Naive thymus-derived CD4-positive, alpha-beta T cell (primary cell): ENCODE measurements at regions not wholly inside any gene's neighbourhood (a gene's known extent, or its start where the extent isn't known, plus 50 kb on each side); places are given as distances from the start of the nearest gene placed in this dataset.

Source experiments
- ATAC-seq: fragments of 150-1000 bp; cut with Tn5 transposase; 2 replicates; pipeline ENCODE4 v1.10.0; 2021; ENCODE audit warnings: mild to moderate bottlenecking, moderate library complexity
- CTCF ChIA-PET: fragments of 350-600 bp; sonication (Branson Sonifier 250); formaldehyde crosslinking; loops from one replicate; lab custom pipeline; 2021; ENCODE audit warnings: antibody characterized with exemption; lab: Charles Lee
- POLR2A ChIA-PET: fragments of 350-600 bp; sonication (Branson Sonifier 250); formaldehyde crosslinking; loops from one replicate; lab custom pipeline; 2021; ENCODE audit warnings: antibody characterized with exemption, inconsistent platforms; lab: Charles Lee
- DNase-seq, 9 donors: peaks; one replicate each; pipeline versions ENCODE4 v3.0.0 to v3.0.0-alpha.2; 2020 to 2022; ENCODE audit warnings: mixed read lengths in 1 of 9
- H3K27ac ChIP-seq: one replicate; pipeline ENCODE4 v1.7.0; 2013; ENCODE audit warnings: mild to moderate bottlenecking, low read depth, low read length, moderate library complexity
- H3K27me3 ChIP-seq, 2 donors: one replicate each; pipeline ENCODE4 v1.7.0; 2013; ENCODE audit warnings: low read length in 2 of 2, mild to moderate bottlenecking in 2 of 2, moderate library complexity in 2 of 2; ENCODE audit not compliant: control insufficient read depth in 2 of 2, insufficient read depth in 2 of 2
- H3K36me3 ChIP-seq, 3 experiments: 1 replicate in 2 of 3; 2 replicates in 1 of 3; pipeline ENCODE4 v1.7.0; 2013; ENCODE audit warnings: low read length in 3 of 3, mild to moderate bottlenecking in 3 of 3, moderate library complexity in 1 of 3; ENCODE audit not compliant: insufficient read depth in 3 of 3, control insufficient read depth in 2 of 3
- H3K4me1 ChIP-seq, 2 donors: one replicate each; pipeline ENCODE4 v1.7.0; 2013; ENCODE audit warnings: low read length in 2 of 2, mild to moderate bottlenecking in 2 of 2, moderate library complexity in 1 of 2; ENCODE audit not compliant: control insufficient read depth in 2 of 2, insufficient read depth in 2 of 2
- H3K4me3 ChIP-seq: 2 replicates; pipeline ENCODE4 v1.7.0; 2013; ENCODE audit warnings: mild to moderate bottlenecking, low read length
- H3K9me3 ChIP-seq, 3 experiments: 1 replicate in 2 of 3; 2 replicates in 1 of 3; pipeline ENCODE4 v1.7.0; 2013; ENCODE audit warnings: low read length in 3 of 3; ENCODE audit not compliant: control insufficient read depth in 2 of 3
- H3K27ac Mint-ChIP-seq, 9 donors: one replicate each; pipeline ENCODE4 v1.8.0; 2020 to 2022; ENCODE audit warnings: mixed read lengths in 9 of 9, mild to moderate bottlenecking in 8 of 9, moderate library complexity in 5 of 9, inconsistent platforms in 2 of 9
- H3K27me3 Mint-ChIP-seq, 5 donors: one replicate each; pipeline ENCODE4 v1.8.0; 2021 to 2022; ENCODE audit warnings: mixed read lengths in 5 of 5, mild to moderate bottlenecking in 1 of 5
- H3K36me3 Mint-ChIP-seq, 5 donors: one replicate each; pipeline ENCODE4 v1.8.0; 2020 to 2022; ENCODE audit warnings: mixed read lengths in 5 of 5, mild to moderate bottlenecking in 3 of 5, inconsistent platforms in 1 of 5
- H3K4me1 Mint-ChIP-seq, 7 donors: one replicate each; pipeline ENCODE4 v1.8.0; 2020 to 2022; ENCODE audit warnings: mixed read lengths in 7 of 7, mild to moderate bottlenecking in 3 of 7, inconsistent platforms in 1 of 7
- H3K4me3 Mint-ChIP-seq, 10 donors: one replicate each; pipeline ENCODE4 v1.8.0; 2020 to 2022; ENCODE audit warnings: mild to moderate bottlenecking in 10 of 10, mixed read lengths in 10 of 10, moderate library complexity in 6 of 10, inconsistent platforms in 2 of 10
- H3K9me3 Mint-ChIP-seq, 11 donors: one replicate each; pipeline ENCODE4 v1.8.0; 2020 to 2022; ENCODE audit warnings: mixed read lengths in 11 of 11, mild to moderate bottlenecking in 4 of 11, inconsistent platforms in 1 of 11, moderate library complexity in 1 of 11
- intact Hi-C, 2 donors: fragments of 100-400 bp; cut with micrococcal nuclease; formaldehyde crosslinking; loops; one replicate each; pipeline ENCODE4 v1.15.1; 2023

DNA sequence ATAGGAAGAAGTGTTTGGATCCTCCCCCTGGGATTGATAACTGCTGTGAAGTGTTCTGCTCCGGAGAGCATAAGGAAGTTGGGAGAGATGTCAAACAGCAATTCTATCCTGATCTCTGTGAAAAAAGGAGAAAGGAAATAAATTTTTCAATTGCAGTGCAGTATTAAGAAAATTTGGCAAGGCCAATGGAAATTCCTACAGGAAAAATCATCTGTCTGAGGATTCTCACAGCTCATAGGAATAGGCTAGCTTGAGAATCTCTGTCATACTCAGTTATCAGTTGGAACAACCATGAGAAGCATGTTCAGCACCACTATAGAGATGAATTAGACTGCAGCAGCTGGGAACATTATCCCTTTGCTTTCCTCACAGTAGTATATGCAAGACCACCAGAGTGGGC, 1238.9 kb upstream of the MIR17HG start:
- POLR2A ChIA-PET: no interaction called here
- no peaks in the 10 kb centered on the region for H3K4me1 ChIP-seq
- no peak for ATAC-seq
- no peak overlapping the region for H3K4me3 ChIP-seq
- Mint-ChIP-seq H3K27ac (no peak overlapping the region), H3K4me3 (no peak overlapping the region), H3K4me1 (no peaks in the 10 kb centered on the region), H3K36me3 (no peaks in the 10 kb centered on the region), H3K9me3 (peaks cover 5 to 24% (median 11%) of the 10 kb centered on the region in 11 donors), H3K27me3 (no peaks in the 10 kb centered on the region)
- CTCF ChIA-PET: no interaction called here
- no peaks in the 10 kb centered on the region for H3K27me3 ChIP-seq
- H3K36me3 ChIP-seq: no peaks in the 10 kb centered on the region
- no peak overlapping the region for H3K27ac ChIP-seq
- peaks cover 0 to 11% (median 0%) of the 10 kb centered on the region in 3 experiments for H3K9me3 ChIP-seq
- DNase-seq: no peak
- intact Hi-C loops: no loop called here

DNA sequence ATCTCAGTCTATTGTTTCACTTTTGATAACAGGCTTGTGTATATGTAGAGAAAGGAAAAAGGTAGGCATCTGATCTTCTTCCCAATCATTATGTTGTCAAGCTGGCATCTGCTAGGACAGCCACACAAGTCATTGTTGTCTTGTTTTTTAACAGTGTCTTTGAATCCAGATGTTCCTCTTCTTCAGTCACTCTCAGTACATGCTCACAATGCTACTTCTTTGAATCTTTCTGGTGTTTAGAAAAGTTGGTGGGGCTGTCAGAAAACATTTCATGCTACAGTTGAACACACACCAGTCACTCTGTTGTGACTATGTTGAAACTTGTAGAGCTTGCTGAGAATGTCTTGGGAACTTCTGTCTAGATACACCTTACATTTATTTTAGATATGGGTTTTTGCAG, 1231.4 kb upstream of the MIR17HG start:
- H3K4me3 ChIP-seq: no peak overlapping the region
- Mint-ChIP-seq H3K27me3 (no peaks in the 10 kb centered on the region), H3K9me3 (peaks cover 0 to 23% (median 8%) of the 10 kb centered on the region in 11 donors), H3K27ac (no peak overlapping the region), H3K4me3 (no peak overlapping the region), H3K36me3 (peaks cover 0 to 4% (median 0%) of the 10 kb centered on the region in 5 donors), H3K4me1 (no peaks in the 10 kb centered on the region)
- no peak overlapping the region for H3K27ac ChIP-seq
- no peaks in the 10 kb centered on the region for H3K4me1 ChIP-seq
- DNase-seq: no peak
- H3K27me3 ChIP-seq: no peaks in the 10 kb centered on the region
- CTCF ChIA-PET: no interaction called here
- H3K36me3 ChIP-seq: no peaks in the 10 kb centered on the region
- POLR2A ChIA-PET: no interaction called here
- H3K9me3 ChIP-seq: no peaks in the 10 kb centered on the region
- intact Hi-C loops: no loop called here
- no peak for ATAC-seq

DNA sequence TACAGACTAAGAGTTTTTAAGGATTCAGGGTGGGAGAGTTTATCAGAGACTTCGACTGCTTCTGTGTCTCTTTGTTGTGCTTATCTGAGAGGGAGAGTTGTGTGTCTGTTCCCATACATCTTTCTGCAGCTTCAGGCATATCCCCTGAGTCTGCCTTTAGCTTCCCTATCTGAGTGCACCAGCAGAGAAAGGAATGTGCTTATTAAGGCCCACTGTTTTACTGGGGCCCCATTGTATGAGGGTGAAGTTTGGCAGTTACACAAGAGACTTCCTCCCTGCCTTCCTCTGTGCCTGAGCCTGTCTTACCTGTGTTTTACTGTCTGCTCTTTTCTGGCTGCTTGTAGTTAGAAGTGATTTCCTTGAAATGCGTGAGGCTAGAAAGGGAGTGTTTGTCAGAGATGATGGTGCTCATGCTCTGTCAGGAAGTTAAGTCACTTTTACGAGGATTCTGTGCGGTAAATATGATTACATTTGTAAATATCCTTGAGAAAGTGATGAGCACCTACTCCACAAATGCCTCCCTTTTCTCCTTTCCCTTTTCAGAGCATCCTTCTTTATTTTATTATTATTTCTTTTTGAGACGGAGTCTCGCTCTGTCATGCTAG, 1228.9 kb upstream of the MIR17HG start:
- no peak overlapping the region for H3K27ac Mint-ChIP-seq
- POLR2A ChIA-PET: no interaction called here
- Histone ChIP-seq H3K36me3 (no peaks in the 10 kb centered on the region), H3K9me3 (no peaks in the 10 kb centered on the region), H3K4me1 (no peaks in the 10 kb centered on the region), H3K4me3 (no peak overlapping the region), H3K27me3 (no peaks in the 10 kb centered on the region), H3K27ac (no peak overlapping the region)
- H3K4me1 Mint-ChIP-seq: no peaks in the 10 kb centered on the region
- no peak for ATAC-seq
- peaks cover 0 to 4% (median 0%) of the 10 kb centered on the region in 5 donors for H3K36me3 Mint-ChIP-seq
- H3K4me3 Mint-ChIP-seq: no peak overlapping the region
- H3K9me3 Mint-ChIP-seq: peaks cover 0 to 23% (median 6%) of the 10 kb centered on the region in 11 donors
- CTCF ChIA-PET: no interaction called here
- intact Hi-C loops: no loop called here
- DNase-seq: no peak
- no peaks in the 10 kb centered on the region for H3K27me3 Mint-ChIP-seq

DNA sequence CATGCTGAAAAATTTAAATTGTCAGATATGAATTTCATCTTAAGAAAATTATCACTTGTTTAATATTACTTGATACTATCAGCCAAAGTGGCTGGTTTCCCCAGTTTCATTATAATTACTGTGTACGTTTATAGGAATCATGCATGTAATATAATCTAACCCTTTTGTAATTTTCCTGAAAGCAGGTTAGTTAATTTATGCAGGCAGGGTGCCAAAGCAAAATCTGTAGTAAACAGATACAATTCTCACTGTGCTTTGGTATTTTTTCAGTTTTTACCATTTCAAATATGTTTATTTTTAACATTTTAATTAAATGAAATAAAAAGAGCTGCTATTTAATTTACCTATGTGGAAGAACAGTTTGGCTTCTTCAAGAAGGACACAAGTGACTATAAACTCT, 1227.5 kb upstream of the MIR17HG start:
- no peaks in the 10 kb centered on the region for H3K4me1 ChIP-seq
- ChIA-PET POLR2A (no interaction called here), CTCF (no interaction called here)
- ATAC-seq: no peak
- Mint-ChIP-seq H3K27ac (no peak overlapping the region), H3K9me3 (peaks cover 0 to 26% (median 6%) of the 10 kb centered on the region in 11 donors), H3K4me3 (no peak overlapping the region), H3K4me1 (no peaks in the 10 kb centered on the region), H3K36me3 (peaks cover 0 to 4% (median 0%) of the 10 kb centered on the region in 5 donors), H3K27me3 (no peaks in the 10 kb centered on the region)
- H3K4me3 ChIP-seq: no peak overlapping the region
- no peak for DNase-seq
- H3K9me3 ChIP-seq: no peaks in the 10 kb centered on the region
- H3K27ac ChIP-seq: no peak overlapping the region
- no peaks in the 10 kb centered on the region for H3K27me3 ChIP-seq
- intact Hi-C loops: no loop called here
- no peaks in the 10 kb centered on the region for H3K36me3 ChIP-seq

DNA sequence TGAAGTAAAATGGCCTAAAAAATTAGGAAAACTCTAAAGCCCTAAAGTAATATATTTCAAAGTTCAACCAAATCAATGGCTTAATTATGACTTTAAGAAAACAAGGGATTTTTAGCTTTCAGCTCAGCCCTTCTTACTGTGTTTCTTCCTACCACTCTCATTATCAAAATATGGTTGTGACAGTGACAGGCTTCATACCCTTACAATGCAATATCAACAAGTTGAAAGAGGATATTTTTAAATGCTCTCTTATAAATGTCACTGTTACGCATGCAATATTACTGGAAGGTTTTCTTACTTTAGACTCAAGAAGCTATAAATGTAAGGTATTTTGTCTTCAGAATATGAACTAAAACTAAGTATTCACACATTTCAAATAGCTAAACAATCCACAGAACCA, 1225.7 kb upstream of the MIR17HG start:
- Mint-ChIP-seq H3K9me3 (peaks cover 0 to 22% (median 5%) of the 10 kb centered on the region in 11 donors), H3K4me1 (no peaks in the 10 kb centered on the region), H3K27ac (no peak overlapping the region), H3K4me3 (no peak overlapping the region), H3K36me3 (no peaks in the 10 kb centered on the region), H3K27me3 (no peaks in the 10 kb centered on the region)
- H3K4me3 ChIP-seq: no peak overlapping the region
- no peaks in the 10 kb centered on the region for H3K9me3 ChIP-seq
- no peaks in the 10 kb centered on the region for H3K4me1 ChIP-seq
- ATAC-seq: no peak
- intact Hi-C loops: no loop called here
- DNase-seq: no peak
- no peak overlapping the region for H3K27ac ChIP-seq
- no peaks in the 10 kb centered on the region for H3K27me3 ChIP-seq
- POLR2A ChIA-PET: no interaction called here
- CTCF ChIA-PET: no interaction called here
- no peaks in the 10 kb centered on the region for H3K36me3 ChIP-seq

DNA sequence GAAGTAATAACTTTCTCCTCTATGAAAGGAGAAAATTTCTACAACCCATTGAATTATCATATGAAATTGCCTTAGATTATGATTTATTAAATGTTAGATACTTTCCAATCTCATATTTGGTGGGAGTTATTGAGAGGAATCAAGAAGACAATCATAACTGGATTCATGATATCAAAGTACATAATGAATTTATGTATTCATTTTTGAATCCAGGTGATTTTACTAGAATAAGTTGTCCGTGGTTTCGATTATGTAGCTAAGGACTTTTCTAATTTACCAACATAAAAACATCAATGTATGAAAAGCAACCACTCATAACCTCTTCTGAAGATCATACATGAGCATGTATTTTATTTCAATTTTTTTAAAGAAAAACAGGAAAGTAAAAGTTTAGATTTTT, 1225.0 kb upstream of the MIR17HG start:
- Histone ChIP-seq H3K36me3 (no peaks in the 10 kb centered on the region), H3K4me3 (no peak overlapping the region), H3K4me1 (no peaks in the 10 kb centered on the region), H3K27me3 (no peaks in the 10 kb centered on the region), H3K27ac (no peak overlapping the region), H3K9me3 (peaks cover 0 to 3% (median 0%) of the 10 kb centered on the region in 3 experiments)
- Mint-ChIP-seq H3K4me3 (no peak overlapping the region), H3K27ac (no peak overlapping the region), H3K36me3 (no peaks in the 10 kb centered on the region), H3K27me3 (no peaks in the 10 kb centered on the region), H3K9me3 (peaks cover 0 to 24% (median 6%) of the 10 kb centered on the region in 11 donors), H3K4me1 (no peaks in the 10 kb centered on the region)
- ATAC-seq (no peak), DNase-seq (no peak)
- ChIA-PET CTCF (no interaction called here), POLR2A (no interaction called here)
- intact Hi-C loops: no loop called here

DNA sequence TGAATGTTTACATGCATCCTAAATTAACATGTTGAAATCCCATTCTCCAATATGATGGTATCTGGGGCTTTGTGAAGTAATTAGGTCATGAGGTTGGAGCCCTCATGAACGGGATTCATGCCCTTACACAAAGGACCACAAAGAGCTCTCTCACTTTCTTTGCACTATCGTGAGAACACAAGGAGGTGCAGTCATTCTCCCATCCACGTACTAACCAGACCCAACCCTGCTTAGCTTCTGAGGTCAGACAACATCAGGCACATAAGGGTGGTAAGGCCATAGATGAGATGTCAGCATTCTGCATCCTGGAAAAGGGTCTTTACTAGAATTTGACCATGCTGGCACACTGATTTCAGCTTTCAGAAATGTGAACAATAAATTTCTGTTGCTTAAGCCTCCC, 1211.9 kb upstream of the MIR17HG start:
- H3K27ac Mint-ChIP-seq: no peak overlapping the region
- no peaks in the 10 kb centered on the region for H3K36me3 Mint-ChIP-seq
- POLR2A ChIA-PET: no interaction called here
- no peak for DNase-seq
- no peaks in the 10 kb centered on the region for H3K27me3 Mint-ChIP-seq
- H3K27me3 ChIP-seq: no peaks in the 10 kb centered on the region
- no peaks in the 10 kb centered on the region for H3K9me3 ChIP-seq
- intact Hi-C loops: no loop called here
- no peak for ATAC-seq
- no peak overlapping the region for H3K4me3 ChIP-seq
- H3K4me3 Mint-ChIP-seq: no peak overlapping the region
- H3K27ac ChIP-seq: no peak overlapping the region
- CTCF ChIA-PET: no interaction called here
- H3K4me1 ChIP-seq: no peaks in the 10 kb centered on the region
- H3K4me1 Mint-ChIP-seq: no peaks in the 10 kb centered on the region
- no peaks in the 10 kb centered on the region for H3K36me3 ChIP-seq
- peaks cover 0 to 22% (median 6%) of the 10 kb centered on the region in 11 donors for H3K9me3 Mint-ChIP-seq
